ENCODE measurements at regions not wholly inside any gene's neighbourhood (a gene's known extent, or its start where the extent isn't known, plus 50 kb on each side); places are given as distances from the start of the nearest gene placed in this dataset.

GRCh38 chr15:83365370-83365938 is 81.0 kb upstream of the BNC1 start:
- Histone ChIP-seq H3K4me1 (peaks cover 11% of the 10 kb centered on the region), H3K4me3 (peak overlapping the region; percentile 31 to 46), H3K9me3 (no peaks in the 10 kb centered on the region), H3K27ac (no peak overlapping the region), H3K27me3 (peaks cover 5% of the 10 kb centered on the region), H3K36me3 (no peaks in the 10 kb centered on the region)
- TF ChIP-seq POLR2AphosphoS5 (IDR thresholded peaks at IDR 0.05; ENCODE audit: insufficient read depth in 1 of 2, low read depth in 1 of 2) (peak; percentile 30 to 53), POLR2A (IDR thresholded peaks at IDR 0.05) (no peak)
- TF ChIP-seq, protein P1, sequence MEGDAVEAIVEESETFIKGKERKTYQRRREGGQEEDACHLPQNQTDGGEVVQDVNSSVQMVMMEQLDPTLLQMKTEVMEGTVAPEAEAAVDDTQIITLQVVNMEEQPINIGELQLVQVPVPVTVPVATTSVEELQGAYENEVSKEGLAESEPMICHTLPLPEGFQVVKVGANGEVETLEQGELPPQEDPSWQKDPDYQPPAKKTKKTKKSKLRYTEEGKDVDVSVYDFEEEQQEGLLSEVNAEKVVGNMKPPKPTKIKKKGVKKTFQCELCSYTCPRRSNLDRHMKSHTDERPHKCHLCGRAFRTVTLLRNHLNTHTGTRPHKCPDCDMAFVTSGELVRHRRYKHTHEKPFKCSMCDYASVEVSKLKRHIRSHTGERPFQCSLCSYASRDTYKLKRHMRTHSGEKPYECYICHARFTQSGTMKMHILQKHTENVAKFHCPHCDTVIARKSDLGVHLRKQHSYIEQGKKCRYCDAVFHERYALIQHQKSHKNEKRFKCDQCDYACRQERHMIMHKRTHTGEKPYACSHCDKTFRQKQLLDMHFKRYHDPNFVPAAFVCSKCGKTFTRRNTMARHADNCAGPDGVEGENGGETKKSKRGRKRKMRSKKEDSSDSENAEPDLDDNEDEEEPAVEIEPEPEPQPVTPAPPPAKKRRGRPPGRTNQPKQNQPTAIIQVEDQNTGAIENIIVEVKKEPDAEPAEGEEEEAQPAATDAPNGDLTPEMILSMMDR (IDR thresholded peaks at IDR 0.05): no peak
- DNase-seq (ENCODE audit: extremely low spot score in 2 of 2): no peak
- intact Hi-C loops (cut with DNase I): no loop called here

GRCh38 chr15:83372434-83372891 is 74.7 kb upstream of the SH3GL3 start:
- no peak for TF ChIP-seq POLR2AphosphoS5 (IDR thresholded peaks at IDR 0.05; ENCODE audit: insufficient read depth in 1 of 2, low read depth in 1 of 2)
- TF ChIP-seq POLR2A (IDR thresholded peaks at IDR 0.05): no peak
- TF ChIP-seq, protein P1 (IDR thresholded peaks at IDR 0.05): no peak
- Histone ChIP-seq H3K9me3 (no peaks in the 10 kb centered on the region), H3K27me3 (no peaks in the 10 kb centered on the region), H3K27ac (no peak overlapping the region), H3K4me1 (no peaks in the 10 kb centered on the region), H3K36me3 (no peaks in the 10 kb centered on the region), H3K4me3 (no peak overlapping the region)
- DNase-seq (ENCODE audit: extremely low spot score in 2 of 2): no peak
- intact Hi-C loops (cut with DNase I): no loop called here

DNA sequence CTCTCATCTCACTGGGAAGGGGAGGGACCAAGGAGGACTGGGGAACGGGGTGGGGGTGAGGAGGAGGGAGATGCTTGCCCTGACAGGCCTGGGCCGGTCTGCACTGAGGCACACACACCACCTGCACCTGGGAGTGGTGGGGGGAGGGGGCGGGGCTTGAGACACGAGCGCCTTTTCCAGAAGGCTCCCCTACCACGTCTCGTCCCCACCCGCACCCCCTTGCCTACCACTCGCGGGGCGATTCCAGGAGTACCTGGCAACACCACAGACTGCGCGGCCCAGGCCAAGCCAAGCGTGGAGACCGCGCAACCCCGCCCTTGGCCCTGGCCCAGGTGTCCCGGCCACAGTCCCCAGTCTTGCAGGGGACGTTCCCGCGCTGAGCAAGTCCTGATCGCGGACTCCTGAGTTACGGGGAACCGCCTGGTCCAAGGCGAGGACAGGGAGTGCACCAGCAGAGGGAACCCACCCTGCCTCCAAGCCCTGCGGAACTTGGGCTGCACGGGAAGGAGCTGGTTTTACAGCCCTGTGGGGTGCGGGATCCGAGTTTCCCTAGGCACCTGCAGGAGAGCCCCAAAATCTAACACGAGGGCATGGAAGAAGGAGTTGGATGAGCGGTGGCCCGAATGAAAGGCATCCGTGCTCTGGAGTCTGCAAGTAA is 68.1 kb upstream of the SH3GL3 start:
- no peak for DNase-seq (ENCODE audit: extremely low spot score in 2 of 2)

DNA sequence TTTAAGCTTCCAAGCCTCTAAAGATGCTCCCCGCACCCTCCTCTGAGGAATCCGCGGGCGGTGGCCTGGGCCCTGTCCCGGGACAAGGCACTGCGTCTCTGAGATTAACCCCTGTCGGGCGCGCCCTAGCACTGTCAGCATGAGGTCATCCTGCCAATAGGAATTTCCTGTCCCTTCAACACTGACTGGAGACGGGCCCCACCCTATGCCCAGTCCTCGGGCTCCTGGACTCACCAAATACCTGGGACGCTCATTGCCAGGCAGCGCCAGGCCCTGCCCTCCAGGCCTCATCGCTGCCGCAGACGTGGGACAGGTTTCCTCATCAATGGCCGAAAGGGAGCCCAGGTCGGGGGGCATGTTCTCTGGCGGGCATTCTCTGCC is 67.6 kb upstream of the SH3GL3 start:
- H3K9me3 ChIP-seq: no peaks in the 10 kb centered on the region
- H3K4me3 ChIP-seq: no peak overlapping the region
- H3K4me1 ChIP-seq: no peaks in the 10 kb centered on the region
- H3K27ac ChIP-seq: no peak overlapping the region
- TF ChIP-seq, protein P1 (IDR thresholded peaks at IDR 0.05): no peak
- peak in 1 of 2 donors; percentile 43 for TF ChIP-seq POLR2AphosphoS5 (IDR thresholded peaks at IDR 0.05; ENCODE audit: insufficient read depth in 1 of 2, low read depth in 1 of 2)
- H3K36me3 ChIP-seq: no peaks in the 10 kb centered on the region
- peaks cover 5% of the 10 kb centered on the region for H3K27me3 ChIP-seq
- no peak for DNase-seq (ENCODE audit: extremely low spot score in 2 of 2)
- intact Hi-C loops (cut with DNase I): no loop called here

More for the DNA sequence above, 68.1 kb upstream of the SH3GL3 start:
- TF ChIP-seq, protein P1 (IDR thresholded peaks at IDR 0.05): no peak
- TF ChIP-seq POLR2AphosphoS5 (IDR thresholded peaks at IDR 0.05; ENCODE audit: insufficient read depth in 1 of 2, low read depth in 1 of 2) (no peak), POLR2A (IDR thresholded peaks at IDR 0.05) (no peak)
- intact Hi-C loops (cut with DNase I): no loop called here
- Histone ChIP-seq H3K27me3 (peaks cover 5% of the 10 kb centered on the region), H3K36me3 (no peaks in the 10 kb centered on the region), H3K27ac (no peak overlapping the region), H3K9me3 (no peaks in the 10 kb centered on the region), H3K4me1 (no peaks in the 10 kb centered on the region), H3K4me3 (no peak overlapping the region)

GRCh38 chr15:83380059-83380458 is 67.1 kb upstream of the SH3GL3 start:
- H3K9me3 ChIP-seq: no peaks in the 10 kb centered on the region
- intact Hi-C loops (cut with DNase I): no loop called here
- H3K27me3 ChIP-seq: peaks cover 5% of the 10 kb centered on the region
- no peaks in the 10 kb centered on the region for H3K36me3 ChIP-seq
- DNase-seq (ENCODE audit: extremely low spot score in 2 of 2): no peak
- TF ChIP-seq POLR2AphosphoS5 (IDR thresholded peaks at IDR 0.05; ENCODE audit: insufficient read depth in 1 of 2, low read depth in 1 of 2): no peak
- TF ChIP-seq, protein P1 (IDR thresholded peaks at IDR 0.05): no peak
- no peak for TF ChIP-seq POLR2A (IDR thresholded peaks at IDR 0.05)
- no peak overlapping the region for H3K27ac ChIP-seq
- no peak overlapping the region for H3K4me3 ChIP-seq
- H3K4me1 ChIP-seq: no peaks in the 10 kb centered on the region

Data from vagina (tissue), 2 donors.